ENCODE measurements at regions not wholly inside any gene's neighbourhood (a gene's known extent, or its start where the extent isn't known, plus 50 kb on each side); places are given as distances from the start of the nearest gene placed in this dataset.

DNA sequence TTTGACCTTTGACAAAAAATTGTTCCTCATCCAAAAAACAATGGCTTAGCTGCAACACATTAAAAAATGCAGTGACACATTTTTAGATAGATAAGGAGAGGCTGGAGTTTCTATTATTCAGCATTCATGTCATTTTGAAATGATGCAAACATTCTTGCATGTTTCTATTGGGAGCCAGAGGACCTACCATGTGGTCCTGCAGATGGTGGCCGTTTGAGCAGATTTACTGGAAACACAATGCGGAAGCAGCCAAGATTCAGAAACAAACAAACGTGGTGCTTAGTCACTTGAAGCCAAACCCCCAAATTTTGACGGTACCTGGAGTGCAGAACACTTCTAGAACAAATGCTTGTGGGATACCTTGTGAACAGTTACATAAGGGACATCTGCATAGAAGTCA, 456.7 kb downstream of the PCDH18 start:
- TF ChIP-seq, protein P1, sequence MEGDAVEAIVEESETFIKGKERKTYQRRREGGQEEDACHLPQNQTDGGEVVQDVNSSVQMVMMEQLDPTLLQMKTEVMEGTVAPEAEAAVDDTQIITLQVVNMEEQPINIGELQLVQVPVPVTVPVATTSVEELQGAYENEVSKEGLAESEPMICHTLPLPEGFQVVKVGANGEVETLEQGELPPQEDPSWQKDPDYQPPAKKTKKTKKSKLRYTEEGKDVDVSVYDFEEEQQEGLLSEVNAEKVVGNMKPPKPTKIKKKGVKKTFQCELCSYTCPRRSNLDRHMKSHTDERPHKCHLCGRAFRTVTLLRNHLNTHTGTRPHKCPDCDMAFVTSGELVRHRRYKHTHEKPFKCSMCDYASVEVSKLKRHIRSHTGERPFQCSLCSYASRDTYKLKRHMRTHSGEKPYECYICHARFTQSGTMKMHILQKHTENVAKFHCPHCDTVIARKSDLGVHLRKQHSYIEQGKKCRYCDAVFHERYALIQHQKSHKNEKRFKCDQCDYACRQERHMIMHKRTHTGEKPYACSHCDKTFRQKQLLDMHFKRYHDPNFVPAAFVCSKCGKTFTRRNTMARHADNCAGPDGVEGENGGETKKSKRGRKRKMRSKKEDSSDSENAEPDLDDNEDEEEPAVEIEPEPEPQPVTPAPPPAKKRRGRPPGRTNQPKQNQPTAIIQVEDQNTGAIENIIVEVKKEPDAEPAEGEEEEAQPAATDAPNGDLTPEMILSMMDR (IDR thresholded peaks at IDR 0.05; ENCODE audit: low read depth, low read length, poor library complexity, severe bottlenecking) = no peak
- no peak for TF ChIP-seq EZH2phosphoT487 (IDR thresholded peaks at IDR 0.05; ENCODE audit: borderline replicate concordance, low read length)
